HEK293T (cell line): ENCODE measurements at regions not wholly inside any gene's neighbourhood (a gene's known extent, or its start where the extent isn't known, plus 50 kb on each side); places are given as distances from the start of the nearest gene placed in this dataset.

Experiments
- CTCF ChIA-PET: fragments of 350-600 bp; formaldehyde crosslinking; extraction: SDS; loops from one replicate; lab custom pipeline; 2021; ENCODE audit warnings: antibody characterized with exemption, inconsistent platforms; lab: Yijun Ruan, JAX
- POLR2A ChIA-PET: fragments of 350-600 bp; formaldehyde crosslinking; extraction: SDS; loops from one replicate; lab custom pipeline; 2020; ENCODE audit warnings: antibody characterized with exemption, inconsistent platforms; lab: Yijun Ruan, JAX
- DNase-seq: peaks from one replicate; pipeline ENCODE4 v3.0.0; 2012; ENCODE audit warnings: mixed read lengths; ENCODE audit errors: extremely low spot score
- ARNT ChIP-seq: fragments of 450-650 bp; IDR thresholded peaks from 2 replicates; pipeline ENCODE4 v1.6.1; 2017; ENCODE audit warnings: mild to moderate bottlenecking
- BHLHE40 ChIP-seq: fragments of 450-650 bp; IDR thresholded peaks from 2 replicates; pipeline ENCODE4 v1.6.1; 2016; ENCODE audit warnings: mild to moderate bottlenecking, moderate library complexity, borderline replicate concordance
- CTBP1 ChIP-seq: fragments of 450-650 bp; IDR thresholded peaks from 2 replicates; pipeline ENCODE4 v1.6.1; 2016; ENCODE audit warnings: borderline replicate concordance
- ELF4 ChIP-seq: fragments of 450-650 bp; IDR thresholded peaks from 2 replicates; pipeline ENCODE4 v1.6.1; 2017; ENCODE audit warnings: antibody characterized with exemption
- FOXA1 ChIP-seq: fragments of 450-650 bp; IDR thresholded peaks from 2 replicates; pipeline ENCODE4 v1.6.1; 2016; ENCODE audit warnings: mild to moderate bottlenecking
- FOXK2 ChIP-seq: fragments of 450-650 bp; IDR thresholded peaks from 2 replicates; pipeline ENCODE4 v1.6.1; 2016; ENCODE audit warnings: mild to moderate bottlenecking
- FOXM1 ChIP-seq: fragments of 450-650 bp; IDR thresholded peaks from 2 replicates; pipeline ENCODE4 v1.6.1; 2017; ENCODE audit warnings: mild to moderate bottlenecking, borderline replicate concordance
- HDGF ChIP-seq: fragments of 450-650 bp; IDR thresholded peaks from 2 replicates; pipeline ENCODE4 v1.6.1; 2017; ENCODE audit warnings: antibody characterized with exemption, borderline replicate concordance
- L3MBTL2 ChIP-seq: fragments of 450-650 bp; conservative IDR thresholded peaks from 2 replicates; pipeline ENCODE4 v1.6.1; 2016; ENCODE audit warnings: mild to moderate bottlenecking
- LEF1 ChIP-seq: fragments of 450-650 bp; IDR thresholded peaks from 2 replicates; pipeline ENCODE4 v1.6.1; 2017; ENCODE audit warnings: mild to moderate bottlenecking, borderline replicate concordance
- NFRKB ChIP-seq: fragments of 450-650 bp; IDR thresholded peaks from 2 replicates; pipeline ENCODE4 v1.6.1; 2016; ENCODE audit warnings: mild to moderate bottlenecking, moderate library complexity
- PKNOX1 ChIP-seq: fragments of 450-650 bp; IDR thresholded peaks from 2 replicates; pipeline ENCODE4 v1.6.1; 2016
- SP1 ChIP-seq: fragments of 450-650 bp; IDR thresholded peaks from 2 replicates; pipeline ENCODE4 v1.6.1; 2017
- SUZ12 ChIP-seq: fragments of 450-650 bp; IDR thresholded peaks from 2 replicates; pipeline ENCODE4 v1.6.1; 2016; ENCODE audit warnings: mild to moderate bottlenecking
- TARDBP ChIP-seq: fragments of 450-650 bp; IDR thresholded peaks from 2 replicates; pipeline ENCODE4 v1.6.1; 2016
- ZNF384 ChIP-seq: fragments of 450-650 bp; IDR thresholded peaks from 2 replicates; pipeline ENCODE4 v1.6.1; 2016

- DNase-seq: no peak
- POLR2A ChIA-PET: no interaction called here
- TF ChIP-seq SUZ12 (no peak), BHLHE40 (no peak), FOXA1 (no peak), SP1 (no peak), TARDBP (no peak), ELF4 (no peak), L3MBTL2 (no peak), LEF1 (no peak), PKNOX1 (no peak), HDGF (no peak), ZNF384 (no peak), FOXK2 (no peak), CTBP1 (no peak), NFRKB (no peak), FOXM1 (no peak)
- CTCF ChIA-PET: no interaction called here
Observed at GRCh38 chr5:96140496-96140895, 178.8 kb upstream of the ELL2 start.

GRCh38 chr5:96140084-96140483 is 178.4 kb upstream of the ELL2 start:
- TF ChIP-seq PKNOX1 (no peak), ZNF384 (no peak), FOXA1 (no peak), HDGF (no peak), LEF1 (no peak), FOXM1 (no peak), ELF4 (no peak), L3MBTL2 (no peak), ARNT (no peak), NFRKB (no peak), FOXK2 (no peak), BHLHE40 (no peak), SP1 (no peak), TARDBP (no peak), SUZ12 (no peak), CTBP1 (no peak)
- ChIA-PET POLR2A (no interaction called here), CTCF (interaction anchor here (1.3 kb wide), 1 partner anchor 12 kb away, joined by 3 read pairs; no protein-coding TSS in a partner anchor)
- no peak for DNase-seq

- DNase-seq: no peak
- ChIA-PET CTCF (no interaction called here), POLR2A (no interaction called here)
- TF ChIP-seq ZNF384 (no peak), ARNT (no peak), PKNOX1 (no peak)
Observed at GRCh38 chr5:96134886-96135285, 173.2 kb upstream of the ELL2 start.

GRCh38 chr5:96133341-96134079 is 171.9 kb upstream of the ELL2 start:
- ChIA-PET POLR2A (no interaction called here), CTCF (no interaction called here)
- TF ChIP-seq CTBP1 (no peak), ELF4 (no peak), L3MBTL2 (no peak), PKNOX1 (no peak), ARNT (no peak)
- DNase-seq: no peak

GRCh38 chr5:96129276-96129675 is 167.6 kb upstream of the ELL2 start:
- TF ChIP-seq FOXM1 (no peak), ZNF384 (no peak), BHLHE40 (no peak), CTBP1 (no peak), LEF1 (no peak)
- POLR2A ChIA-PET: no interaction called here

GRCh38 chr5:96128204-96128864 is 166.7 kb upstream of the ELL2 start:
- ChIA-PET CTCF (no interaction called here), POLR2A (no interaction called here)
- no peak for TF ChIP-seq TARDBP
- no peak for TF ChIP-seq FOXM1
- TF ChIP-seq ARNT: no peak
- TF ChIP-seq SUZ12: no peak
- TF ChIP-seq ELF4: no peak
- TF ChIP-seq NFRKB: no peak
- no peak for TF ChIP-seq SP1
- no peak for TF ChIP-seq PKNOX1
- TF ChIP-seq FOXA1: no peak
- TF ChIP-seq L3MBTL2: no peak
- TF ChIP-seq ZNF384: no peak
- no peak for TF ChIP-seq CTBP1
- TF ChIP-seq FOXK2: no peak
- no peak for TF ChIP-seq BHLHE40
- no peak for DNase-seq

More at GRCh38 chr5:96129276-96129675, 167.6 kb upstream of the ELL2 start:
- CTCF ChIA-PET: no interaction called here
- no peak for DNase-seq
